Osteocyte (in vitro differentiated cells): ENCODE measurements at regions not wholly inside any gene's neighbourhood (a gene's known extent, or its start where the extent isn't known, plus 50 kb on each side); places are given as distances from the start of the nearest gene placed in this dataset.

ENCODE experiments used
- DNase-seq: peaks from one replicate; pipeline ENCODE4 v3.0.0; 2021; ENCODE audit warnings: mixed read lengths; ENCODE audit not compliant: unreplicated experiment; ENCODE audit errors: extremely low spot score
- H3K27ac Mint-ChIP-seq: one replicate; pipeline ENCODE4 v1.8.0; 2021; ENCODE audit warnings: mild to moderate bottlenecking, mixed read lengths; ENCODE audit not compliant: unreplicated experiment
- H3K27me3 Mint-ChIP-seq: one replicate; pipeline ENCODE4 v1.8.0; 2021; ENCODE audit warnings: mixed read lengths; ENCODE audit not compliant: unreplicated experiment
- H3K36me3 Mint-ChIP-seq: one replicate; pipeline ENCODE4 v1.8.0; 2021; ENCODE audit warnings: mixed read lengths; ENCODE audit not compliant: unreplicated experiment
- H3K4me1 Mint-ChIP-seq: one replicate; pipeline ENCODE4 v1.8.0; 2021; ENCODE audit warnings: mixed read lengths; ENCODE audit not compliant: unreplicated experiment
- H3K4me3 Mint-ChIP-seq: one replicate; pipeline ENCODE4 v1.8.0; 2021; ENCODE audit warnings: mild to moderate bottlenecking, moderate library complexity, mixed read lengths; ENCODE audit not compliant: unreplicated experiment
- H3K9me3 Mint-ChIP-seq: one replicate; pipeline ENCODE4 v1.8.0; 2021; ENCODE audit warnings: mixed read lengths; ENCODE audit not compliant: unreplicated experiment
- TF ChIP-seq, protein P1 (sequence below): fragments of 200-600 bp; sonication (generic); IDR thresholded peaks from 2 replicates; pipeline ENCODE4 v1.5.0; 2021; ENCODE audit warnings: antibody characterized with exemption, mild to moderate bottlenecking, moderate library complexity

DNA sequence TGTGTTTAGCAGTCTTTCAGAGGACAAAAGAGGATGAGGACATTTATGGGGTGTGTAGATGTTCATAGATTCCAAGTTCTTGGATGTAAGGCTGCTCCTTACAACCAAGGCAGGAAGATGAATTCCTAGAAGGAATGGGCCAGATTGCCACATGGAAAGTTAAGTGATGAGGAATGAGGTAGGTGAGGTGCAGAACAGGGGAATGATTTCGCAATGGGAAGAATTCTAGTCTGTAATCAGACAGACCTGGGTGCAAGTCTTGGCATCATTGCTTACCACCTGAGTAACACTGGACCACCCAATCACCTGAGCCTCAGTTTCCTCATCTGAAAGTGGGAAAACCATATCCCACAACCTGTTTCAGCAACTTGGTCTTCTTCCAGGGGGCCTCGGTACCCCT, 174.9 kb downstream of the IER5 start:
- Mint-ChIP-seq H3K27me3 (no peaks in the 10 kb centered on the region), H3K36me3 (no peaks in the 10 kb centered on the region), H3K4me1 (no peaks in the 10 kb centered on the region), H3K27ac (no peak overlapping the region), H3K9me3 (peaks cover 6% of the 10 kb centered on the region), H3K4me3 (no peak overlapping the region)
- DNase-seq = no peak
- TF ChIP-seq, protein P1, sequence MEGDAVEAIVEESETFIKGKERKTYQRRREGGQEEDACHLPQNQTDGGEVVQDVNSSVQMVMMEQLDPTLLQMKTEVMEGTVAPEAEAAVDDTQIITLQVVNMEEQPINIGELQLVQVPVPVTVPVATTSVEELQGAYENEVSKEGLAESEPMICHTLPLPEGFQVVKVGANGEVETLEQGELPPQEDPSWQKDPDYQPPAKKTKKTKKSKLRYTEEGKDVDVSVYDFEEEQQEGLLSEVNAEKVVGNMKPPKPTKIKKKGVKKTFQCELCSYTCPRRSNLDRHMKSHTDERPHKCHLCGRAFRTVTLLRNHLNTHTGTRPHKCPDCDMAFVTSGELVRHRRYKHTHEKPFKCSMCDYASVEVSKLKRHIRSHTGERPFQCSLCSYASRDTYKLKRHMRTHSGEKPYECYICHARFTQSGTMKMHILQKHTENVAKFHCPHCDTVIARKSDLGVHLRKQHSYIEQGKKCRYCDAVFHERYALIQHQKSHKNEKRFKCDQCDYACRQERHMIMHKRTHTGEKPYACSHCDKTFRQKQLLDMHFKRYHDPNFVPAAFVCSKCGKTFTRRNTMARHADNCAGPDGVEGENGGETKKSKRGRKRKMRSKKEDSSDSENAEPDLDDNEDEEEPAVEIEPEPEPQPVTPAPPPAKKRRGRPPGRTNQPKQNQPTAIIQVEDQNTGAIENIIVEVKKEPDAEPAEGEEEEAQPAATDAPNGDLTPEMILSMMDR = no peak

DNA sequence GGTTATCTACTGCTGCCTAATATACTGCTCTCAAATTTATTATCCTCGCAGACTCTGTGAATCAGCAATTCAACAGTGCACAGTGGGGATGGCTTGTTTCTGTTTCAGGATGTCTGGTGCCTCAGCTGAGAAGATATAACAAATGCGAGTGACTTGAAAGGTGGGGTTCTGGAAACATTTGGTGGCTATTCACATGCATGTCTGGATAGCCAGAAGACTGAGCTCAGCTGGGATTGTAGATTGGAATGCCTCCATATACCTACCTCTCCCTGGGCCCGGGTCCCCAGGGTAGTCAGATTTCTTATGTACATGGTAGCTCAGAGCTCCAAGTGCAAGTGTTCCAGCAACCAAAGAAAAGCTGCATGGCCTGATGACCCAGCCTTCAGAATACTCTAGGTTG, 176.3 kb downstream of the IER5 start:
- Mint-ChIP-seq H3K36me3 (no peaks in the 10 kb centered on the region), H3K4me3 (no peak overlapping the region), H3K4me1 (no peaks in the 10 kb centered on the region), H3K27ac (no peak overlapping the region), H3K9me3 (peaks cover 6% of the 10 kb centered on the region), H3K27me3 (peaks cover 3% of the 10 kb centered on the region)
- TF ChIP-seq, protein P1 = no peak
- no peak for DNase-seq

- H3K9me3 Mint-ChIP-seq = peaks cover 27% of the 10 kb centered on the region
- no peaks in the 10 kb centered on the region for H3K4me1 Mint-ChIP-seq
- H3K36me3 Mint-ChIP-seq = no peaks in the 10 kb centered on the region
- TF ChIP-seq, protein P1 = no peak
- no peak for DNase-seq
- no peaks in the 10 kb centered on the region for H3K27me3 Mint-ChIP-seq
- no peak overlapping the region for H3K27ac Mint-ChIP-seq
- no peak overlapping the region for H3K4me3 Mint-ChIP-seq
These were observed 196.5 kb downstream of the IER5 start for GRCh38 chr1:181284978-181285377.

DNA sequence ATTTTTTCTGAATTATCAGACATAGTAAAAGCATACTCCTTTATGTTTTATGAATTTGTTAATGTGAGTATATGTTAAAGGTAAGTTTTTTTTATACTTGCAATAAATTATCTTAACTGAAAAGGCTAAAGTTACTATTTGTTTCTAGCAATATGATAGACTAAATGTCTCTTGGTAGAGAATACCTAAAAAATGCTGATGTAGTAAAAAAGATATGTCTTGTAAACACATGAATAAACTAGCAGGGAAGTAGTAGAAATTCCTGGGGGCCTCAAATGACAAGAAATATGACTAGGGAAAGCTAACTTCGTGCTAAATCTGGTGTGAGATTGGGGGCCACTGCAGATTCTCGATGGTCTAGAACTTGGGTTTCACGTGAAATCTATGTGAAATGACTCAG, 188.1 kb upstream of the CACNA1E start:
- Mint-ChIP-seq H3K27ac (no peak overlapping the region), H3K27me3 (no peaks in the 10 kb centered on the region), H3K36me3 (no peaks in the 10 kb centered on the region), H3K4me1 (no peaks in the 10 kb centered on the region), H3K4me3 (no peak overlapping the region), H3K9me3 (no peaks in the 10 kb centered on the region)
- no peak for DNase-seq
- TF ChIP-seq, protein P1 = no peak

DNA sequence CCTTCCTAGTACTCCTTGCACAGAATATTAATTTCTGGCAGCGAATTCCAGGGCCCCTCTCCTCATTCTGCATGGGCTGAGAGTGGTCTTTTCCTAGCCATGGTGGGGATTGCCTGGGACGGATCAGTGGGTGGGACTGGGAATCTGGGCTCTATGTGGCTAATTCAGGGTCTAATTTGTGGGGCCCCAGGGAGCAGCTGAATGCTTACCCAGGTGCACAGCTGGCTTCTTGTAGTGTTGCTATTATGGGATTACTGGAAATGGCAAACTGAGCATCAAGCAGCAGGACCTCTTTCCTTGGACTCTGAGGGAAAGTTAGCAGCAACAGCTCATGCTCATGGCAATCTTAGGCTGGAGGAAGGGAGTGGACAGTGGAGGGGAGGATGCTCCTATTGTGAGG, 187.1 kb upstream of the CACNA1E start:
- no peak overlapping the region for H3K4me3 Mint-ChIP-seq
- TF ChIP-seq, protein P1 = no peak
- no peaks in the 10 kb centered on the region for H3K4me1 Mint-ChIP-seq
- H3K27ac Mint-ChIP-seq = no peak overlapping the region
- no peaks in the 10 kb centered on the region for H3K36me3 Mint-ChIP-seq
- DNase-seq = no peak
- H3K27me3 Mint-ChIP-seq = no peaks in the 10 kb centered on the region
- H3K9me3 Mint-ChIP-seq = no peaks in the 10 kb centered on the region
